IPS-NIHi7 (cell line): ENCODE measurements at regions not wholly inside any gene's neighbourhood (a gene's known extent, or its start where the extent isn't known, plus 50 kb on each side); places are given as distances from the start of the nearest gene placed in this dataset.

Source experiments
- DNase-seq: peaks from one replicate; pipeline ENCODE4 v3.0.0; 2012; ENCODE audit warnings: mixed read lengths; ENCODE audit errors: extremely low spot score

GRCh38 chr3:110744723-110745122 lies 326.9 kb upstream of the NECTIN3 start:
- no peak for DNase-seq

DNA sequence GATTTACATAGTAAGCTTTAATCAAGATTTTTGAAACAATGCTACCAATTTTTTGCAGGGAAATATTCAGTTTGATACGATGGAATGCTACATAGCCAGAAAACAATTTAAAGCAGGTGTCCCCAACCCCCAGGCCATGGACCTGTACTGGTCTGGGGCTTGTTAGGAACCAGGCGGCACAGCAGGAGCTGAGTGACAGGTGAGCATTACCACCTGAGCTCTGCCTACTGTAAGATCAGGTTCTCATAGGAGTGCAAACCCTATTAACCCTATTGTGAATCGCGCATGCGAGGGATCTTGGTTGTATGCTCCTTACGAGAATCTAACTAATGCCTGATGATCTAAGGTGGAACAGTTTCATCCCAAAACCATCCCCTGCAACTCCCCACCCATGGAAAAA lies 322.6 kb upstream of the NECTIN3 start:
- DNase-seq, result no peak

- DNase-seq, result no peak
Observed at GRCh38 chr3:110750201-110750600, 321.4 kb upstream of the NECTIN3 start.

DNA sequence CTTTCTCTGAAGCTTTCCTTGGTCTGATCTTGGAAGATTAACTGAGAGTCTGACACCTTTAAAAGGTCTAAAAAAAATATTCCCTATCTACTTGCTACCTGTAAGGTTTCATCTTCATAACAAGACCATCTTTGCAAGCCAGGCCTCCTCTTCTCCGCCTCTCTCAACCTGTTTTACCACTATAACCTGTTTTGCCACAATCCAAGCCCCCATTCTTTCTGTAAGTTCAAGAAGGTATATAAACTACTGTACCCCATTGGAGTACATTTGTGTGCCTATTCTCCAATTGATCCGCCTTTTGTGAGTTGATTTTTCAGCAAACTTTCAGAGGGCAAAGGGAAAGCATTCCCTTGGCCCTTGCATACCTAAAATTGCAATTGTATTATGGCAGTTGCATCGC lies 319.3 kb upstream of the NECTIN3 start:
- DNase-seq, result no peak

- no peak for DNase-seq
Observed at GRCh38 chr3:110753516-110753915, 318.1 kb upstream of the NECTIN3 start.

GRCh38 chr3:110754212-110754916 lies 317.3 kb upstream of the NECTIN3 start:
- no peak for DNase-seq

GRCh38 chr3:110755345-110755744 lies 316.3 kb upstream of the NECTIN3 start:
- no peak for DNase-seq

- DNase-seq, result no peak
Observed at GRCh38 chr3:110756705-110757104, 314.9 kb upstream of the NECTIN3 start.

DNA sequence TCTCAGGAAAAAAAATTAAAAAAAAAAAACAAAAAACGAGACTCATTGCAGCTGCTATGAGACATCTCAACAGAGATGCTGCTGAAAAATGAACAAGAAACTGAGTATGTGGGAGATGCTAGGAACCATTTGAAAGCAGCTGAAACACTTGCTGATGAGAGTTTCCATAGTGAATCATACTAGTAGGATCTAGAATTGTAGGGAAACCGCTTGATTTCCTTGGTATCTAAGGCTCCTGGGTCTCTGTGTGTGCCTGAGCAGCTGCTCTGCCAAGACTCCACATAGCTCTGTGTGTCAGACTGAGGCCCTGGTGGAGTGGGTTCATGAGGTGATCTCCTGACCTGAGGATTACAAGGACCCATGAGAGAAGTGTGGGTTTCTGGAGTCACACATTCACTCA lies 313.4 kb upstream of the NECTIN3 start:
- no peak for DNase-seq

DNA sequence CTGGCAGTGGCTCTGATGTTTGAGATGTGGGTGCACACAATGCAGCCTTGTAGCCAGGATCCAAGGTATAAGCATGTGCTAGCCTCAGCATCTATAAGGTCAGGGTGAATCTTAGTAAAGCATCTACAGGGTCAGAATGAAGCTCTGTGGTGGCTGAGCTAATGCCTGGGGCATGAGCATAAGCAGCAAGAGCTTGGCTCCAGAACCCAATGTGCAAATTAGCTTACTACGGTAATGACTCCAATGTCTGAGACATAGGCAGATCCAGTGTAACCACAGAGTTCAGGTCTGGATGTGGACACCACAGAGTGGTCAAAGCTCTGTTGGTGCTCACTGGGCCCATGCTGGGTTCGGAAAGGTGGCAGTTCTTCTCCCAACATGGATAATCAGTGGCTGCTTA lies 304.5 kb upstream of the NECTIN3 start:
- no peak for DNase-seq

GRCh38 chr3:110767838-110768237 lies 303.8 kb upstream of the NECTIN3 start:
- no peak for DNase-seq

DNA sequence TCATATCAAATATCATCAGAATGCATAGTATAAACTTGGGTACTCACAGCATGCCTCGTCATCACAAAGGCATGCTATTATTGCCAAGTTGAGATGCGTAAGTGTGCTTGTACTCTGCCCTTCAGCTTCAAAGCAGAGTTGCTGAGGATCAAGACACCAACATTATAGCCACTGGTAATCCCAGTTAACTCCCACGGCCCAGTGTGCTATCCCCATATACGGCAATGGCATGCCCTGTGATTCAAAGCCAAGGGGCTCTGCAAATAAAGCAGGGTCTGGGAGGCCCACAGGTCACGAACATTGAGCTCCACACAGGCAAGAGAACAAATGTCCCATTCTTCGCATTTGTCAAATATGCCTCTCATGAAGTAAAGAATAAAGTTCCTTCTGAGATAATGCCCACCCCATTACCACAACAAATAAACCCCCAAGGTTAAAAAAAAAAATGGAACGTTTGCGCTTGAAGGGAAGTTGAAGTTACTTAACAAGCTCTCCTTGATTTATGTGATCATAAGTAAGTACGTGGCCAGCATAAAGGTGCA lies 298.1 kb upstream of the NECTIN3 start:
- peak; percentile 14 for DNase-seq

DNA sequence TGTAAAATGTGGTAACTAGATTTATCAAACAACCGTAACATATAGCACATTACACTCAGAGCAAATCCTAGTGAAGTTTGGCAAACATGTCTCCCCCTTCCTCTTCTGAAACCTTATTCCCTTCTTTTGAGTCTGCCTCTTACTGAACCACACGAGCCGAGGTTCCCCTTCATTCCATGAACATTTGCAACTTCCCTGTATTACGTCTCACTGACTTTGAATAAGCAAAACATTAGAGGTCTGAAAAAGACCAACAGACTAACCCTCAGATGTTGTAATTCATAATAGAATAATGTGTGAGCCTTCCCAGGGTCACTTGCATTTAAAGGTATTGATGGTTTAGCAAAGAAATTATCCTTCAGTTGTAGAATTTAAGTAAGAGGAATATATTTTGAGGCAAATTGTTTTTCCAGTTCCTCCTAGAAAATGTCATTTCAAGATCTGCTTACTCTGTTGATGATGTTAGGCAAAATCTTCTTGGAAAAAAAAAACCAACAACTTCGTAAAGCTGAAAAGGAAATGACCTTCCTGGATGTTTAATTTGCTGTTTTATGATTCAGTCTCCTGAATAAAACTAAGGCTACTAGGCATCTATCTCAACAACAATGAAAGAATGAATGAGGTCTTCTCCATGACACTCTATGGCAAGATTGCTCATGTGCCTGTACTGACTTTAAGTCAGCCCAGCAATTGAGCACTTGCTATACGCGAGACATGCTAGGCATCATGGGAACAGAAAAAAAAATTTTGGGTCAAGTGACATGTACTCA lies 296.9 kb upstream of the NECTIN3 start:
- no peak for DNase-seq

- DNase-seq, result no peak
Observed at GRCh38 chr3:110779581-110779980, 292.0 kb upstream of the NECTIN3 start.

DNA sequence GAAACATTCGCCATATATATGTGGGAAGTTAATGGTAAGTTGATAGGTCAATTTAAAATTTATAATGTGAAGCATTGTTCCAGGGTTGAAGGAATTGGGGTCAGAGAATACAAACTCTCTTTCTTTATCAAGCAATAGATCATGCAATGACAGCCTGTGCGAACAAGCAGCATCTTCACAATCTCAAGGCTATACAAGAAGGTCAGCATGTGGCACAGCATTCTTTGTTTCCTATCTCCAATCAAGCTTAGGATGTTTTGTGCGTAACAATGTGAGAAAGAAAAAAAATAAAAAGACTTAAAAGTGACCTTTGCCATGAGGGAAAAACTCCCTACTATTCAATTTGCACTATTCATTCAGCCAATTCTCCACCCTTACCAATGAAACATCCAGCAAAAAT lies 288.1 kb upstream of the NECTIN3 start:
- no peak for DNase-seq

DNA sequence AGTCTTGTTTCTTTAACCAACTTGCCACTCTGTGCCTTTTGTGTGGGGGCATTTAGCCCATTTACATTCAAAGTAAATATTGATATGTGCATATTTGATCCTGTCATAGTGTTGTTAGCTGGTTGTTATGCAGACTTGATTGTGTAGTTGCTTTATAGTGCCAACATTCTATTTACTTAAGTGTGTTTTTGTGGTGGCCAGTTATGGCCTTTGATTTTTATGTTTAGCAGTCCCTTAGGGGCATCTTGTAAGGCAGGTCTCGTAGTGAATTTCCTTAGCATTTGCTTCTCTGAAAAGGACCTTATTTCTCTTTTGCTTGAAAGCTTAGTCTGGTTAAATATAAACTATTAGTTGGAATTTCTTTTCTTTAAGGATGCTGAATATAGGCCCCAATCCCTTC lies 282.8 kb upstream of the NECTIN3 start:
- no peak for DNase-seq

DNA sequence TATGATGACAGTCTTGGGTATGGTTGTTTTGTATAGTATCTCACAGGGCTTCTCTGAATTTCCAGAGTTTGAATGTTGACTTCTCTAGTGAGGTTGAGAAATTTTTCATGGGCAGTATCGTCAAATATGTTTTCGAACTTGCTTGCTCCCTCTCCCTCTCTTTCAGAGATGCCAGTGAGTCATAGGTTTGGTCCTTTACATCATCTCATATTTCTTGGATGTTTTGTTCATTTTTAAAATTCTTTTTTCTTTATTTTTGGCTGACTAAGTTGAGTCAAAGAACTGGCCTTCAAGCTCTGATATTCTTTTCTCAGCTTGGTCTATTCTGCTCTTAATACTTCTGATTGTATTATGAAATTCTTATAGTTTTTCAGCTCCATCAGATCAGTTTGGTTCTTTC lies 282.3 kb upstream of the NECTIN3 start:
- DNase-seq, result no peak

DNA sequence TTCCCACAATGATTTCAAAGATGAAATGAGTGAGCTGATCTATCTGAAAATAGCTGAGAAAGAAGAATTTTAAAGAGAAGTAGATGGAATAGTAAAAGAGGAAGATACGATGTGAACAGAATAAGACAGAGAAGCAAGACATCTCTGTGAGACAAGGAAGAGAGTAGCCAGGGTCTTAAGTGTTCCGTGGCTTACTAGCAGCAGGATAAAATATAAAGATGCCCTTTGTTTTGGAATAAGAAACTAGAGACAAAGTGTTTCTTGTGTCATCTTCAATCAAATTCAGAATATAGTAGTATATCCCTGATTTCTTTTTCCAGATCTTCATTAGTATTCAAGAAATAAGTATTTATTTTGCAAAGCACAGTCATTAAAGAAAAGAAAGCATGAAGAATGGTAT lies 281.0 kb upstream of the NECTIN3 start:
- DNase-seq, result no peak

DNA sequence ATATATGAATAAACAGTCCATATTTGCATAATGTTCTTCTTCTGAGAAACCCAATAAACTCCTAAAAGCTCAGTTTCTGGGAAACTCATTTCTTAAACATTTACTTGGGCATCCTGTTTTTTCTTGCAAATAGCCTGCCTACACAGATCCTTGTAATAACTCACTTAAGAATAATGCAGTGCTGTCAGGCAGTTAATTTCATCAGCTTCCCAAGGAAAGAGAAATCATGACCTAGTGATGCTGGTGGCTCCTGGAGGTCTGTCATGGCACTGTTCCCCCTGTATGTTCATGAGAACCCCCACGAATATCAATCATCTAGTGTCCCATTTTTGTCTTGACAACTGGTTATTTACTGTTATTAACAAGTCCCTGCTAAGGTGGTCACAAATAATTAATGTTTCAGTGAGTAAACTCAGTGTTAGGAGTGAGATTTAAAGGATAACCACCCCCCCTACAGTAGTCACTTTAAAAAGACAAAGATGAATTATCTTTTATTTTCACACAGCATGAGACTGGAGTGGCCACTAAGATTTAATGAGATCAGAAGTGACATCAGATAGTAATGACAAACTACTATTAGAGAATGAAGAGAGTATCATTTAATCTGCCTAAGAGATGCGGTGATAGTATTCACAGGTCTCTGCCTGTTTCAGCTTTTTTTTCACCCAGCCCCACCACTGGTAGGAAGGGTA lies 279.5 kb upstream of the NECTIN3 start:
- no peak for DNase-seq

GRCh38 chr3:110793611-110794010 lies 278.0 kb upstream of the NECTIN3 start:
- no peak for DNase-seq

- no peak for DNase-seq
Observed at GRCh38 chr3:110795163-110795562, 276.5 kb upstream of the NECTIN3 start.

DNA sequence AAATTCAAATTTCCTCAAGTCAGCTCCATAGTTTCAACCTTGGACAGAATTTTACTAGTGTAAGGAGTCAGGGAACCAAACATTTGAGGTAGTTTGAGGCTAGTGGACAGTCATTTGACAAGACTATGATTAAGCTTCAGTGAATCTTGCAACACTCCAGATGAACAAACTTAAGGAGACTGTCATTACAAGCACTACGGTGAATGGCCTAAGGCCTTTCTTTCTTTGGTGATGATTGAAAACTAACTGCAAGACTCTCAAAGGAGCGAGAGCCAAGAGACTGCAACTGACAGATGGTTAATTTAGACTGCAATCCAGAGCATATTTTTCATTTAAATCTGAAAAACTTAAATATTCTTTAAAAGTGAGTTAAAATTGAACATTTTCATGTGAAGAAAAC lies 272.3 kb upstream of the NECTIN3 start:
- no peak for DNase-seq

DNA sequence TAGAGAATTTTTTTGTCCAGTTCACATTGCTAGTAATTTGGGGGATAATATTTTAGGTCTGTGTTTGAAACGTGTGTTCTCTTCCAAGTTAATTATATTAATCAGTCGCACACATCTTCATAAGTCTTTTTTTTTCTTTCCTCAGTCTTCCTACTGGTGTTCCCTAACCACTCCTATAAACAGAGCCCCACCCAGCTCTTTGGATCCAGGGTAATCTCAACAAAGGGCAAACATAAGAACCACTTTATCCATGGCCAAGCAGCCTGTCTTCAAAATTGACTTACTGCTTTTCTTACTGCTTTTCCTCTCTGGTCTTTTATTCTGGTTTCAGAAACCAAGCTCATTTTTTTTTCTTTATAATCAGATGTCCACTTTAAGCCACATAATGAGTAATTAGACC lies 266.8 kb upstream of the NECTIN3 start:
- no peak for DNase-seq
